Stimulated activated CD8-positive, alpha-beta memory T cell treated with anti-CD3 and anti-CD28 coated beads, Interleukin-2, amount 100 ng/mL, for 1 hour (primary cell): ENCODE measurements at regions not wholly inside any gene's neighbourhood (a gene's known extent, or its start where the extent isn't known, plus 50 kb on each side); places are given as distances from the start of the nearest gene placed in this dataset.
"Not testable (repeated sequence)": the region's sequence is repeated elsewhere in the genome, so short reads cannot be mapped to it uniquely, and the experiment has no call there.

Experiments
- DNase-seq, 2 donors: peaks; one replicate each; pipeline ENCODE4 v3.0.0-alpha.2; 2020; ENCODE audit warnings: low read depth in 2 of 2

- no peak for DNase-seq
These were observed 132.3 kb downstream of the CSNK2A3 start for GRCh38 chr11:11220786-11221185.

GRCh38 chr11:11218629-11218986 lies 134.4 kb downstream of the CSNK2A3 start:
- DNase-seq, result no peak

GRCh38 chr11:11217929-11218628 lies 135.0 kb downstream of the CSNK2A3 start:
- DNase-seq, result no peak

GRCh38 chr11:11217289-11217928 lies 135.6 kb downstream of the CSNK2A3 start:
- DNase-seq, result no peak

- DNase-seq, result no peak
These were observed 137.1 kb downstream of the CSNK2A3 start for GRCh38 chr11:11215944-11216343.

GRCh38 chr11:11215058-11215815 lies 137.8 kb downstream of the CSNK2A3 start:
- no peak for DNase-seq

- no peak for DNase-seq
These were observed 139.9 kb downstream of the CSNK2A3 start for GRCh38 chr11:11213117-11213516.

- no peak for DNase-seq
These were observed 141.2 kb downstream of the CSNK2A3 start for GRCh38 chr11:11211888-11212287.

- no peak for DNase-seq
These were observed 141.9 kb downstream of the CSNK2A3 start for GRCh38 chr11:11211186-11211585.

- no peak for DNase-seq
These were observed 142.6 kb downstream of the CSNK2A3 start for GRCh38 chr11:11210446-11210845.

- no peak for DNase-seq
These were observed 143.1 kb downstream of the CSNK2A3 start for GRCh38 chr11:11209967-11210366.

- no peak for DNase-seq
These were observed 144.1 kb downstream of the CSNK2A3 start for GRCh38 chr11:11208994-11209393.

GRCh38 chr11:11207428-11207827 lies 145.6 kb downstream of the CSNK2A3 start:
- no peak for DNase-seq

- no peak for DNase-seq
These were observed 146.6 kb downstream of the CSNK2A3 start for GRCh38 chr11:11206484-11206883.

- DNase-seq, result no peak
These were observed 150.2 kb downstream of the CSNK2A3 start for GRCh38 chr11:11202885-11203284.

GRCh38 chr11:11201302-11201701 lies 151.7 kb downstream of the CSNK2A3 start:
- not testable (repeated sequence) for DNase-seq

GRCh38 chr11:11192541-11192940 lies 160.5 kb downstream of the CSNK2A3 start:
- no peak for DNase-seq

- no peak for DNase-seq
These were observed 163.5 kb downstream of the CSNK2A3 start for GRCh38 chr11:11189506-11189905.

- no peak for DNase-seq
These were observed 166.8 kb downstream of the CSNK2A3 start for GRCh38 chr11:11186249-11186648.

GRCh38 chr11:11182261-11182660 lies 170.8 kb downstream of the CSNK2A3 start:
- no peak for DNase-seq

GRCh38 chr11:11178671-11179638 lies 174.1 kb downstream of the CSNK2A3 start:
- no peak for DNase-seq
